Right cardiac atrium (tissue), 5 donors: ENCODE measurements at regions not wholly inside any gene's neighbourhood (a gene's known extent, or its start where the extent isn't known, plus 50 kb on each side); places are given as distances from the start of the nearest gene placed in this dataset.

Experiments used
- ATAC-seq, 2 donors: fragments of 200-7000 bp; cut with Tn5 transposase; one replicate each; pipeline versions ENCODE4 v1.8.0 to v1.9.1; 2020; ENCODE audit warnings: moderate library complexity in 2 of 2, mild to moderate bottlenecking in 1 of 2
- DNase-seq, 3 donors: peaks; one replicate each; pipeline ENCODE4 v3.0.0-alpha.2; 2020
- H3K27ac ChIP-seq: one replicate; pipeline ENCODE4 v1.5.1; 2013; ENCODE audit warnings: mild to moderate bottlenecking, low read length, control low read depth, moderate library complexity
- H3K27me3 ChIP-seq: one replicate; pipeline ENCODE4 v1.6.1; 2013; ENCODE audit not compliant: control insufficient read depth, insufficient read depth
- H3K4me1 ChIP-seq: one replicate; pipeline ENCODE4 v1.6.1; 2013; ENCODE audit warnings: low read length; ENCODE audit not compliant: control insufficient read depth, insufficient read depth
- H3K4me3 ChIP-seq: one replicate; pipeline ENCODE4 v1.5.1; 2013; ENCODE audit warnings: low read length, control low read depth
- H3K9me3 ChIP-seq: one replicate; pipeline ENCODE4 v1.6.1; 2013; ENCODE audit warnings: low read length; ENCODE audit not compliant: control insufficient read depth
- WGBS: extraction: QIAGEN DNeasy Blood & Tissue Kit; methylation state at CpG from one replicate; pipeline ENCODE4 v1.1.7; 2013; 5-methylcytosine and 5-hydroxymethylcytosine counted together
- intact Hi-C, 4 donors: fragments of 100-400 bp; cut with DNase I; formaldehyde crosslinking; loops; one replicate each; pipeline versions ENCODE4 v1.11.0 to v1.14.0; 2022 to 2023
- donor health status: healthy with polysubstance abuse.
- donor health status: DM: no; HTN: yes; CAD: no.
- donor health status: DM: no; HTN: no; CAD: no.
- donor health status: DM: no; HTN: yes; CAD: no; lungs with severe emphysema.
- donor health status: DM: yes; HTN: yes; CAD: no.

DNA sequence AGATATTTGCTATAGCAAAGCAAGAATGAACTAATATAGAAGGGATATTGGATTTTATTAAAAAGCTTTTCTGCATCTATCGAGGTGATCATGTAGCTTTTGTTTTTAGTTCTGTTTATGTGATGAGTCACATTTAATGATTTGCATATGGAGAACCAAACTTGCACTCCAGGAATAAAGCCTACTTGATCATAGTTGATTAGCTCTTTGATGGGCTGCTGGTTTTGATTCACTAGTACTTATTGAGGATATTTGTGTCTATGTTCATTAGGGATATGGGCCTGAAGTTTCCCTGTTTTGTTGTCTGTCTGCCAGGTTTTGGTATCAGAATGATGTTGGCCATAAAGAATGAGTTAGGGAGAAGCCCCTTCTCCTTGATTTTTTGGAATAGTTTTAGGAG, 310.7 kb downstream of the ARPP21 start:
- WGBS, result 94% methylated on average over 1 of the region's 1 CpG
- no peak overlapping the region for H3K27ac ChIP-seq
- H3K4me1 ChIP-seq, result no peaks in the 10 kb centered on the region
- intact Hi-C loops, result no loop called here
- H3K9me3 ChIP-seq, result no peaks in the 10 kb centered on the region
- no peak for DNase-seq
- no peak for ATAC-seq
- H3K27me3 ChIP-seq, result no peaks in the 10 kb centered on the region
- no peak overlapping the region for H3K4me3 ChIP-seq

- H3K27me3 ChIP-seq, result no peaks in the 10 kb centered on the region
- no peak overlapping the region for H3K4me3 ChIP-seq
- ATAC-seq (no peak), DNase-seq (no peak)
- H3K4me1 ChIP-seq, result no peaks in the 10 kb centered on the region
- no peaks in the 10 kb centered on the region for H3K9me3 ChIP-seq
- H3K27ac ChIP-seq, result no peak overlapping the region
- intact Hi-C loops, result no loop called here
These were observed 315.1 kb downstream of the ARPP21 start for GRCh38 chr3:35954413-35954812.

- ATAC-seq (peak in 1 of 2 donors; percentile 79), DNase-seq (no peak)
- H3K27me3 ChIP-seq, result no peaks in the 10 kb centered on the region
- no peaks in the 10 kb centered on the region for H3K4me1 ChIP-seq
- no peak overlapping the region for H3K4me3 ChIP-seq
- intact Hi-C loops, result loop anchor here (2.0 to 10.0 kb wide), 4 partner anchors 579 to 736 kb away; no protein-coding TSS in a partner anchor
- H3K9me3 ChIP-seq, result no peaks in the 10 kb centered on the region
- H3K27ac ChIP-seq, result no peak overlapping the region
- WGBS, result 6% methylated on average over 2 of the region's 2 CpGs
These were observed 326.6 kb downstream of the ARPP21 start for GRCh38 chr3:35965908-35966307.

DNA sequence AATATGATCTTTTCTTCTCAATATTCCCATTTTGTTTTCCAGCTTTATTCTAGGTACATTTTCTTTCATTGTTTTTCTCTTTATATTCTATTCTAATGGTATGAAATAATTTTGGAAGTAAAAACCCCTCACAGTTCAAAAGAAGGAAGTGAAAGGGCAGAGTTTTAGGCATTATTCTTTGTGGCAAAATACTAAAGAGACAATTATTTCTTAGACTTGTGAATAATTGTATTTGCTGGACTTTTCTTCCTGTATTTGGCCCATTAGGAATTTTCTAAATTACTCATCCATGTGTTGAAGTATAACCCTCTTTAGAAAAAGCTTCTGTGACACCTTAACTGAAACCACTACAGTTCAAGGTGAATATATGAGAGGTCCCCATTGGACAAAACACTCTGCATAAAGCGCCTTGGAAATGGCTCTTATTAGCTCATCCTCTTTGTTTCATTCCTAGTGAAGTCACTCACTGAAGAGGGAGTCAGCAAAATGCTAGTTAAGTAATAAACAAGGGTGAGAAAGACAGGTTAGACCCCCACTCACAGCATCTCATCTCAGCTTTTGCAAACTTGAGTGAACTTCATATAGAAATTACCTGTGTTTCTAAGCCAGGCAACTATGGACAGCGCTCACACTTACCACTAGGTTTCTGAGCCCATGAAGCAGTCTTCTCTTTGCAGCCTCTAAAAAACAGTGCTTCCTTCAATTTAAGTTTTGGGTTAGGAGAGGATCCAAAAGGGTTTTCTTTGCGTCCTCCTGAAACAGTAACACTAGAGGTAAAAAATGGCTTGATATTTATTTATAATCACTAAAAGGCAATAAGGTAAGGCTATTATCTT, 327.5 kb downstream of the ARPP21 start:
- WGBS, result 97% methylated on average over 3 of the region's 3 CpGs
- Histone ChIP-seq H3K27ac (no peak overlapping the region), H3K27me3 (no peaks in the 10 kb centered on the region), H3K4me3 (no peak overlapping the region), H3K4me1 (no peaks in the 10 kb centered on the region), H3K9me3 (no peaks in the 10 kb centered on the region)
- ATAC-seq (no peak), DNase-seq (no peak)
- intact Hi-C loops, result loop anchor here (2.0 to 10.0 kb wide), 4 partner anchors 578 to 735 kb away; no protein-coding TSS in a partner anchor

DNA sequence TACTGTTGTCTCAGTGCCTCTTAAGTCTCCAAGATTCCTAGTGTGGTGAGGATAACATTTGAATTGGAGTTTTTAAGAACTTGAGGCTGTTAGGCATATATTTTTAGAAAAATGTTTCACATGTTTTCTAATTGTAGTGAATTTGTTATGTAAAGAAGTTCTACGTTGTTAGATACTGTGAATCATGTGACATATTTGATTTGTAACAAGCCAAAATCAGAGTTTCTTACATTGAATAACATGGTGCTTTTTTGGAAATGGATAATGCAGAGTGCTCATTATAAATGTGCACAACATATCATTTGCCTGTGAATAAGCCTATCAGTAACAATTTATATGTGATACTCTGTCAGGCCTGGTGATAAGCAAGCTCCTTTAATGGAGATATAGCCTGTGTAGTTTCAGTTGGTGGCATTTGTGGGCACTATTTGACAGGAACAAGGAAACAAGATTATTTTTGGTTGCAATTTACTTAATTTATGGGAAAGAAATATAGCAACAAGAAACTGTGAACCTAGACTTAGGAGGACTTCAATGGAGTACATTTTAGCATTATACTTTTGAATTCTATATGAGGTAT, 328.8 kb downstream of the ARPP21 start:
- no peaks in the 10 kb centered on the region for H3K4me1 ChIP-seq
- ATAC-seq, result no peak
- no peak for DNase-seq
- WGBS, result 42% methylated on average over 1 of the region's 1 CpG
- intact Hi-C loops, result loop anchor here in 2 of 4 donors (5.0 to 10.0 kb wide), 3 partner anchors 577 to 734 kb away; no protein-coding TSS in a partner anchor
- no peaks in the 10 kb centered on the region for H3K27me3 ChIP-seq
- H3K27ac ChIP-seq, result no peak overlapping the region
- no peaks in the 10 kb centered on the region for H3K9me3 ChIP-seq
- H3K4me3 ChIP-seq, result no peak overlapping the region

DNA sequence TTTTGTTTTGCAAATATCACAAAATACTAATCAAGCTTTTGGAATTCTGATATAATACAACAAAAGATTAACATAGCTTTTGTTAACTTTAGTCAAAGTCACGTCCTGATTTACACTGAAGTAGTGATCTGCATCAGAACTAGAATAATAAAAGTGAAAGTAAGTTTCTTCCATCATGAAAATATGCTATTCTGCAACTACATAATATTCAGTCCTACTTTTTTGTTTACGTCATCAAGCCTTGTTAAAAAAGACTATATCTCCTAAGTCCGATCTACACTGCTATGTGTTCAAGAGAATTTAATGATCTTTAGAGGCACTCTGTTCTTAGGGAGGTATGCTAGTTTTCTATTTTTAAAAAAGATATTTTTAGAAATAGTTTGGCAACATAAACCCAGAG, 330.1 kb downstream of the ARPP21 start:
- 18% methylated on average over 3 of the region's 3 CpGs for WGBS
- intact Hi-C loops, result loop anchor here in 2 of 4 donors (5.0 to 10.0 kb wide), 3 partner anchors 575 to 733 kb away; no protein-coding TSS in a partner anchor
- ATAC-seq (no peak), DNase-seq (no peak)
- Histone ChIP-seq H3K4me1 (no peaks in the 10 kb centered on the region), H3K9me3 (no peaks in the 10 kb centered on the region), H3K27me3 (no peaks in the 10 kb centered on the region), H3K4me3 (peak overlapping the region; percentile 20), H3K27ac (no peak overlapping the region)

GRCh38 chr3:35970793-35971192, 331.5 kb downstream of the ARPP21 start:
- no peak for ATAC-seq
- H3K4me3 ChIP-seq, result no peak overlapping the region
- no peak for DNase-seq
- no peaks in the 10 kb centered on the region for H3K9me3 ChIP-seq
- no peaks in the 10 kb centered on the region for H3K27me3 ChIP-seq
- intact Hi-C loops, result no loop called here
- no peak overlapping the region for H3K27ac ChIP-seq
- 80% methylated on average over 2 of the region's 2 CpGs for whole genome bisulfite sequencing
- H3K4me1 ChIP-seq, result no peaks in the 10 kb centered on the region

GRCh38 chr3:35971686-35972085, 332.4 kb downstream of the ARPP21 start:
- Histone ChIP-seq H3K9me3 (no peaks in the 10 kb centered on the region), H3K27me3 (no peaks in the 10 kb centered on the region), H3K4me1 (no peaks in the 10 kb centered on the region), H3K27ac (no peak overlapping the region), H3K4me3 (no peak overlapping the region)
- no peak for ATAC-seq
- no peak for DNase-seq
- intact Hi-C loops, result no loop called here
- WGBS, result 82% methylated on average over 1 of the region's 1 CpG

DNA sequence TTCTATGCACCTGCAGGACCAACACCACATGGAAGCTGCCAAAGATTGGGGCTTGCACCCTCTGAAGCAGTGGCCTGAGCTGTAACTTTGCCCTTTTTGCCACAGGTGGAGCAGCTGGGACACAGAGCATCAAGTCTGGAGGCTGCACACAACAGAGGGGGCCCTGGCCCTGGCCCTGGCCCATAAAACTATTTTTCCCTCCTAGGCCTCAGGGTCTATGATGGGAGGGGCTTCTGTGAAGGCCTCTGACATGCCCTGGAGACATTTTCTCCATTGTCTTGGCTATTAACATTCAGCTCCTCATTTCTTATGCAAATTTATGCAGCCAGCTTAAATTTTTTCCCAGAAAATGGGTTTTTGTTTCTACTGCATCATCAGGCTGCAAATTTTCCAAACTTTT, 335.5 kb downstream of the ARPP21 start:
- DNase-seq (no peak), ATAC-seq (no peak)
- no peak overlapping the region for H3K27ac ChIP-seq
- no peaks in the 10 kb centered on the region for H3K27me3 ChIP-seq
- H3K4me1 ChIP-seq, result no peaks in the 10 kb centered on the region
- intact Hi-C loops, result no loop called here
- H3K4me3 ChIP-seq, result no peak overlapping the region
- no peaks in the 10 kb centered on the region for H3K9me3 ChIP-seq

GRCh38 chr3:35986161-35986560, 346.8 kb downstream of the ARPP21 start:
- Histone ChIP-seq H3K4me3 (no peak overlapping the region), H3K9me3 (no peaks in the 10 kb centered on the region), H3K27ac (no peak overlapping the region), H3K27me3 (no peaks in the 10 kb centered on the region), H3K4me1 (no peaks in the 10 kb centered on the region)
- DNase-seq (no peak), ATAC-seq (no peak)
- intact Hi-C loops, result no loop called here

DNA sequence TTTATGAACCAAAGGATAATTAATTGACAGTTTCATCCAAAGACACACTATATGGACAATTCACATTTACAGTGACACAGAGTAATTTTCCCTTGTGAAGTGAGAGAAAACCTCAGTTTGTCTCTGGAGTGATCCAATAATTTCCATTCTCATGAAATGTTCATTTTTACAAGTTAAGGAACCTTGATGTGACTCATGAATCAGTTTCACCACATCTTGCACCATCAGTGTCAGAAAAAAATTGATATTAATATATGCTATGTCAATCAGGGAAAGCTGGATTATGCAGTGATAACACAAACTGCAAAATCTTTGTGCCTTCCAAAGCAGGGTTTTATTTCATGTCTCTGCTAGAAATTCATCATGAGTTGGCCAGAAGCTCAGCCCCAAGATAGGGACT, 348.1 kb downstream of the ARPP21 start:
- Histone ChIP-seq H3K9me3 (no peaks in the 10 kb centered on the region), H3K4me1 (no peaks in the 10 kb centered on the region), H3K27ac (no peak overlapping the region), H3K4me3 (no peak overlapping the region), H3K27me3 (no peaks in the 10 kb centered on the region)
- DNase-seq (no peak), ATAC-seq (no peak)
- intact Hi-C loops, result no loop called here
